ENCODE measurements at regions not wholly inside any gene's neighbourhood (a gene's known extent, or its start where the extent isn't known, plus 50 kb on each side); places are given as distances from the start of the nearest gene placed in this dataset.
A peak's percentile ranks its signal among the peaks of the same experiment; 100 is the strongest.

DNA sequence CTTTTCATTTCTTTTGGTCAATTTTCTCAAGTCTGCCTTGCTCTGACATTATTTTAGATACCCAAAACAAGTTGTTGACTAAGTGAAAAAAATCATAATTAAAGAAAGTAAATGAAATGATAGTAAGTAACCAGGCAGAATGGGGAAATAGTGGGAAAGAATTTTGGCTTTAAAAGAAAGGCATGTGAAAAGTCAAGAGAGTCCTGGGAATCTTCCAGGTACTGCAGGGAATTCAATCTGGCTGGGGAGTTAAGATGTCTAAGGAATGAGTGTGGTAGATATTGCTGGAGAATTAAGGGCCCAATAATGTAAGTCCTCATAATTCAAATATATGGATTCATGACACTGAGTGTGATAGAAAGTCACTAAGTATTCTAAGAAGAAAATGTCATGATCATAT is 123.1 kb upstream of the PAPPA start:
- DNase-seq (ENCODE audit: low read depth, low spot score) = peak; percentile 11

- no peak for DNase-seq (ENCODE audit: low read depth, low spot score)
Observed at GRCh38 chr9:116032683-116033440, 120.7 kb upstream of the PAPPA start.

DNA sequence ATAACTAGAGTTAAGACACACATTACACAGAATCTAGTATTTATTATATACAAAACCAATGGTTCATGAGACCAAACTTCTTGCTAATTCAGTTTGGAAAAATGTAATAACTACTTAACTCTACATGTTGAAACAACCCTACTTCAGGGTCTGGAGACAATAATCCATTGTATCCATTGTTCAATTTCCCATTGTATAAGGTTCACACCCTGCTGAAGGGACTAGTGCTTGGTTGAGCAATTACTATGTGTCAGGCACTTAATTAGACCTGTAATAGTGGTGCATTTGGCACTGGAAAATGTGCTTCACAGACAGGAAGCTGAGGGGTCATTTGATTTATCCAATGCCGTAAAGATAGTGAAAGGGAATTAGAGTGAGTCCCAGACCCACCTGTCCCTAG is 114.3 kb upstream of the PAPPA start:
- no peak for DNase-seq (ENCODE audit: low read depth, low spot score)

DNA sequence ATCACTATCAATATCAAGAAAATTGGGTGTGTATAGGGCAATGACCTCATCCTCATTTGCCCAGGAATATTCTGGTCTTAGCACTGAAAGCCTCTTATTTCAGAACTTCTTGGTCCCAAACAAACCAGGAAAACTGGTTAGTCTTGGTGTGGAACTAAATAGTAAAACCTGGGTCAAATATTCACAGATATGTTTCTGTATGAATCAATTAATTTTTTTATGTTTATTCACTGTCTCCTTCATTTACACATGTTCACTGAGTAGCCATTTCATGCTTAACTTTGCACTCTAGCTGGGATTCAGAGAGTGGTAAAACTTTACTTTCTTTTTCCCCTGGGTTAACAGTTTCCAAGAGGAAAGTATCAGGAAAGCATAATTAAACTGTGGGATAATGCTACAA is 113.7 kb upstream of the PAPPA start:
- no peak for DNase-seq (ENCODE audit: low read depth, low spot score)

DNA sequence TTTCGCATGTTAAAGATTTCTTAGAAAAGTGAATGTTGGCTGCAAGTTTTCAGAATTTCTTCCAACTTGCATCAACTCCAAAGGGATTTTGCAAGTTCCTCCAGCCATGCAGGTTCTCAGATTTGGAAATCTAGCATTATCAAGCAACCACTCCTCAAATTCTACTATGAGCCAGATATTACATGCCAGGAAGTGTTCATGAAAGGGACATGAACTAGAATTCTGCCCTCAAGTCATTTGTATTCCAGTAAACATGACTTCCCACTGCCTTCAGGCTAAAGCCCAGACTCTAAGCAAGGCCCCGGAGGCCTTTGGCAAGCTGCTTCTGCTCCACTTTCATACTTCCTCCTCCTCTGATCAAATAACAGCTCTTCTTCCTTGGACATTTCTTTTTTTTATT is 111.3 kb upstream of the PAPPA start:
- DNase-seq (ENCODE audit: low read depth, low spot score) = no peak

DNA sequence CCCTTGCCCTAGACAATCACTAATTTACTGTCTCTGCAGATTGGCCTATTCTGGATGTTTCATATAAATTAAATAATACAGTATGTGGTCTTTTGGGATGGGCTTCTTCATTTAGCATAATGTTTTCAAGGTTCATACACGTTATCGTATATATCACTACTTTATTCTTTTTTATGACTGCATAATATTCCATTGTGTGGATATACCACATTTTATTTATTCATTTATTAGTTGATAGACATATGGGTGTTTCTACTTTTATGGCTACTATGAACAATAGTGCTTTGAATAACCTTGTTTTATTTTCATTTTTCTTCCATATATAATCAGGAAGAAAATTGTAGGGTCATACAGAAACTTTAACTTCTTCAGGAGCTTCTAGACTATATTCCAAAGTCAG is 108.5 kb upstream of the PAPPA start:
- DNase-seq (ENCODE audit: low read depth, low spot score) = no peak

GRCh38 chr9:116048081-116048480 is 105.5 kb upstream of the PAPPA start:
- DNase-seq (ENCODE audit: low read depth, low spot score) = no peak

DNA sequence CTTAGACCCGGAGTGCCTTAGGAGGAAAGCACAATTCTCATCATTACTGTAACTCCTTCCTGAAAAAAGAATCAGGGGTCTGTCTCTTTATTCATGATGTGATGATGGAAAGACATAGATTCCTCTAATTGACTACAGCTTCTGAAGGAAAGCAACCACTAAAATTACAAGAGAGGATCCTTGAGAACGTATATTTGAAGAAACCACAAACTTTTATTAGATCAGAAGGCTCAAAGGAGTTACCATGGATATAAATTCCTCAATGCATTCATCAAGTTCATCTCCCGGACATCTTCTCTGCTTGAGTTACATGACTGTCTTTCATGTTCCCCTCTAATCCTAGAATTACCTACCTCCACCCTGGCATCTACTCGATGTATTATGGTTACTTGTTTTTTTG is 104.1 kb upstream of the PAPPA start:
- no peak for DNase-seq (ENCODE audit: low read depth, low spot score)

- DNase-seq (ENCODE audit: low read depth, low spot score) = no peak
Observed at GRCh38 chr9:116051528-116051927, 102.1 kb upstream of the PAPPA start.

DNA sequence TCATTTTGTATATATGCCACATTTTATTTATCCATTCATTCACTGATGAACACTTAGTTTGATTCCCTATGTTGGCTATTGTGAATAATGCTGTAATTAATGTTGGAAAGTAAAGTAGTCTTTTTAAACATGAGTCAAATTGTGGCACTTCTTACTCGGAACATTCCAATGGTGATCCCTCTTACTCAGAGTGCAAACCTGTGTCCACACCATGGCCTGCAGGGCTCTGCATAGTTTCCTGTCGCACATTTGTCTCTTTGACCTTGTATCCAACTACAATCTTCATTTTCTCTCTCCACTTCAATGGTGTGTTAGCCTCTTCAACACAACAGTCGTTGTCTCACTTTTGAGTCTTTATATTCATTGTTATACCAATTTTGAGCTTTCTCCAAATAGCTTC is 98.1 kb upstream of the PAPPA start:
- DNase-seq (ENCODE audit: low read depth, low spot score) = no peak

- no peak for DNase-seq (ENCODE audit: low read depth, low spot score)
Observed at GRCh38 chr9:116057371-116057770, 96.2 kb upstream of the PAPPA start.

GRCh38 chr9:116058421-116058820 is 95.2 kb upstream of the PAPPA start:
- no peak for DNase-seq (ENCODE audit: low read depth, low spot score)

GRCh38 chr9:116059466-116059865 is 94.1 kb upstream of the PAPPA start:
- no peak for DNase-seq (ENCODE audit: low read depth, low spot score)

DNA sequence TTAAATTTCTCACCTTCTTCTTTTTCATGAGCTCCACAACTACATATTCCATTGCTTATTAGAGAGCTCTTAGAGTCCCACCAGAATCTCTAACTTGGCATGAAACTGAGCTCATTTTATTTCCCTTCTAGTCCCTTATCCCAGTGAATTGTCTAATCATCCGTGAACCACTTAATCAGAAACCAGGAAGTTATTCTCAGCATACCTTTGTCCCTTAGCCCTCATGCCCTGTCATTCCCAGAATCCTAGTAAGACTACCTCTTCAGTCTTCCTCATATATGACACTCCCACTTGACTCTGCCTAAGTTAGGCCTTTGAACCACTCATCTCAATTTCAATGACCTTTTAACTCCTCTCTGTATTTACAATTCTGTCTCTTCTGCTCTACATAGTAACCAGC is 93.0 kb upstream of the PAPPA start:
- DNase-seq (ENCODE audit: low read depth, low spot score) = no peak

DNA sequence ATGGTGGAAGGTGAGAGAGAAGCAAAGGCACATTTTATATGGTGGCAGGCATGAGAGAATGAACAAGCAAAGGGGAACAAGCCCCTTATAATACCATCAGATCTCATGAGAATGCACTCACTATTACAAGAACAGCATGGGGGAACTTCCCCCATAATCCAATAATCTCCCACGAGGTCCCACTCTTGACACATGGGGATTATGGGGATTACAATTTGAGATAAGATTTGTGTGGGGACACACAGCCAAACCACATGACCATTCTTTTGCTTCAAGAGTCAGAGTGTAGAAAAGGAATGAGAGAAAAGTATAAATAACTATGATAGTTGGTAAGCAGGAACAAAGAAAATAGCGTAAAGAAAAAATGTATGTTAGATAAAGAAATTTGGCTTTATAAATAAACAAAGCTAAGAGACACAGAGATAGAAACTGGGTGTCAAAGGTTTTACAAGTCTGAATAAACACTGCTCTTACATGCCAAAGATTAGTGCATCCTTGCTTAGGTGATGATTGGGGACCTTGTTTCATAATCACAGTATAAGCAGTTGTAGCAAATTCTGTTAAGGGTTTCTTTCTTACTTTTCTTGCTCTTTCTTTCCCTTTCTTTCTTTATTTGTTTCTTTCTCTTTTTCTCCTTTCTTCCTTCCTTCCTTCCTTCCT is 91.9 kb upstream of the PAPPA start:
- DNase-seq (ENCODE audit: low read depth, low spot score) = no peak

- no peak for DNase-seq (ENCODE audit: low read depth, low spot score)
Observed at GRCh38 chr9:116062206-116062550, 91.4 kb upstream of the PAPPA start.

DNA sequence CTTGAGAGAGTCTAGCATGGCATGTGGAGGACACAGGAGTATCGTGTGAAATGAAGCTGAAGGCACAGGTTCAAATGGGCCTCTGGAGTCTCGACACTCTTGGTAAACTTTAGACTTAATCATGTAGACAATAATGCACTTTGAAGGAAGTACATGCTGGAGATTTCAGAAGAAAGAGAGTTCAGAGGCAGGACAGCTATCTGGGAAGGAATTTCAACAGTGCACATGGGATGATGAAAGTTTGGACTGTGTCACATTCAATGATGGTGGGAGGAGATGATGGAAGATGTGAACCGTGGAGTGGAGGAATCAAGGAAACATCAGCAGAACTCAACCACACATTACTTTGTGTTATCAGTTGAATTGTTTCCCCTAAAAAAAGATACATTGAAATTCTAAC is 88.6 kb upstream of the PAPPA start:
- DNase-seq (ENCODE audit: low read depth, low spot score) = no peak

GRCh38 chr9:116066221-116066620 is 87.4 kb upstream of the PAPPA start:
- DNase-seq (ENCODE audit: low read depth, low spot score) = no peak

GRCh38 chr9:116067566-116067965 is 86.0 kb upstream of the PAPPA start:
- no peak for DNase-seq (ENCODE audit: low read depth, low spot score)

DNA sequence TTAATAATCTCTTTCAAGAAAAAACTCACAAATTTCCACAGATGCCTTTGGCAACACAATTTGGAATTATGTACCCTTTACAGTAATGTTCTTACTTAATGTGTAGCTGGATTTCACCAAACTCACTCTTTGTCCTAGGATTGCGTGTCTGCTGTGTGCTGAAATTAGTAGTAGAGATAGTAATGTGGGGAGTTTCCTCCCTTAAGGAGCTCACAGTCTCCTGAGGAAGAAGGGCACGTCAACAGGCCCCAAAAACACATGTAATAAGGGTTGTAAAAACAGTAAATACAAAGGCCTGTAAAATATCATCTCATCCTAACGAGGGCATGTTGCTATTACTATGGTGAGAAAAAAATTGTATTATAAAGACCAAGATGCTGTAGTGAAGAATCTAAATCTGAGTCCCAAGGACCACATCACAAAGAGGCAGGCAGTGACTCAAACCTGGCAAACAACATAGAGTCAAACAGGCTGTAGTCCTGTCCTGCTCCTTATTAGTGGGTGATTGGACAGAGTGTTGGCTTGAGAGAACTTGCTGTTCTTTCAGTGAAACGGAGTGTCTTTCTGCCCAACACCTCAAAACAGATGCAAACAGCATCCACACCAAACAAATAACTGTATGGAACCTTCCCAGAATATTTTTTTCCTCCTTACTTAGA is 83.2 kb upstream of the PAPPA start:
- DNase-seq (ENCODE audit: low read depth, low spot score) = peak; percentile 20

DNA sequence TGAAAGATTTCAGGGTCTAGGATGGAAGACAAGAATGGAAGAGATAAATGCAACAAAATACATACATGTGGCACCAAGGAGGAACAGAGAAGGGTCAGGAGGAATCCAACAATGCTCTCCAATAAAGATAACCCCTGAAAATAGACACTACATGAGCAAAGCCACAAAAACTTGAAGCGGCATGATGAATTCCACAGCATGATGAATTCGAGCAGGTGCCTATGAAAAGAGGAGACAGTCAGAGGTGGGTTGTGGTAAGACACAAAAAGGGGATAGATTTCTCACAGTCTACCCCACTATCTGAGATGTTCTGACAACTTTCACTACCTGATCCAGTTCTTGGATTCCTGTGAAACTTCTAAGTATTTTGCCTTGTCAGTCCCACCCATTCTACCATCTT is 81.5 kb upstream of the PAPPA start:
- DNase-seq (ENCODE audit: low read depth, low spot score) = no peak

DNA sequence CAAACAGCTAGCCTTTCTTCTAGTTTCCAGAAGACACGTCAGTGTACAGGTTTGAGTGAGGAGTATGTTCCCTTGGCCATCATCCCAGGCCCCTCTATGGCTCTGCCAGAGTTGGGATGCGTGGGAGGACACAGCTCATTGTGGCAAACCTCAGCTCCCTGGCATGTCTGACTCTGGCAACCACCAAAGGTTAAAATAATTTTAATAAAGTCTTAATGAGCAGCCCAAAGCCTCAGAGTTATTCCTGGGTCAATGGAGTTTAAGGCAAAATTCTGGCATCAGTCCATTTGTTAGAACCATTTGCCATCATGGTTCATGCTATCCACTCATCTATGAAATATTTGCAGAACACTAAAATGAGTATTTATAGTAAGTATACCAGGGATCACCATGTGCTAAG is 79.8 kb upstream of the PAPPA start:
- DNase-seq (ENCODE audit: low read depth, low spot score) = peak; percentile 91

DNA sequence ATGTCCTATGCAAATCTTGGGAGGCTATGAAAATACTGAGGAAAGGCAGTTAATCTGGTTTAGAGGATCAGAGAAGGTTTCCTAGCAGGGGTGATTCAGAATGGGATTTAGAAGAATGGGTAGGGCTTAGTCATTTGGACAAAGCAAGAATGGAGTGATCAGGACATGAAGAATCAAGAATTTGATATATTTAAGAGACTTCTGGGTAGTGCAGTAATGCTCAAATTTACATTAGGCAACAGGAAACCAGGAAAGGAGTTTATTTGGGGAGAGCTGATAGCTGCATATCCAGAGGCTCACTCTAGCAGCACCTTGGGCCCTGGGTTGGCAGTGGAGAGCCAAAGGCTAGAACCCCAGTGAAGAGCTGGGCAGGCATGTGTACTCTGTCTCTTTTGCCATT is 78.9 kb upstream of the PAPPA start:
- peak; percentile 31 for DNase-seq (ENCODE audit: low read depth, low spot score)
